Trophoblast cell (in vitro differentiated cells and primary cell): ENCODE measurements at regions not wholly inside any gene's neighbourhood (a gene's known extent, or its start where the extent isn't known, plus 50 kb on each side); places are given as distances from the start of the nearest gene placed in this dataset.
"Not testable (repeated sequence)": the region's sequence is repeated elsewhere in the genome, so short reads cannot be mapped to it uniquely, and the experiment has no call there.

Experiments used
- DNase-seq, 2 donors: peaks; one replicate each; pipeline ENCODE4 v3.0.0-alpha.2; 2016
- H2AFZ ChIP-seq: 2 replicates; pipeline ENCODE4 v1.6.1; 2013; ENCODE audit warnings: low read length, moderate library complexity, mild to moderate bottlenecking; ENCODE audit not compliant: insufficient read depth, poor library complexity
- H2AK5ac ChIP-seq: 2 replicates; pipeline ENCODE4 v1.6.1; 2013; ENCODE audit warnings: mild to moderate bottlenecking, low read length
- H2BK120ac ChIP-seq: 2 replicates; pipeline ENCODE4 v1.6.1; 2013; ENCODE audit warnings: low read length, mild to moderate bottlenecking, moderate library complexity; ENCODE audit not compliant: insufficient read depth, poor library complexity
- H2BK12ac ChIP-seq: 2 replicates; pipeline ENCODE4 v1.6.1; 2013; ENCODE audit warnings: mild to moderate bottlenecking, low read length, moderate library complexity
- H2BK5ac ChIP-seq: 2 replicates; pipeline ENCODE4 v1.6.1; 2013; ENCODE audit warnings: low read length, low read depth, moderate library complexity, mild to moderate bottlenecking; ENCODE audit not compliant: poor library complexity
- H3K14ac ChIP-seq: 2 replicates; pipeline ENCODE4 v1.6.1; 2013; ENCODE audit warnings: mild to moderate bottlenecking, low read length
- H3K18ac ChIP-seq: 2 replicates; pipeline ENCODE4 v1.6.1; 2013; ENCODE audit warnings: mild to moderate bottlenecking, low read length
- H3K23ac ChIP-seq: 2 replicates; pipeline ENCODE4 v1.6.1; 2013; ENCODE audit warnings: low read length
- H3K27ac ChIP-seq: 2 replicates; pipeline ENCODE4 v1.5.1; 2013; ENCODE audit warnings: low read depth, mild to moderate bottlenecking, inconsistent platforms, low read length, moderate library complexity
- H3K27me3 ChIP-seq: 2 replicates; pipeline ENCODE4 v1.6.1; 2013; ENCODE audit warnings: inconsistent platforms, mild to moderate bottlenecking, low read length, moderate library complexity; ENCODE audit not compliant: insufficient read depth
- H3K36me3 ChIP-seq, 2 experiments: 1 replicate in 1 of 2; 2 replicates in 1 of 2; pipeline ENCODE4 v1.6.1; 2013; ENCODE audit warnings: low read length in 2 of 2, mild to moderate bottlenecking in 2 of 2, moderate library complexity in 1 of 2; ENCODE audit not compliant: insufficient read depth in 2 of 2, control insufficient read depth in 1 of 2
- H3K4ac ChIP-seq: 2 replicates; pipeline ENCODE4 v1.6.1; 2013; ENCODE audit warnings: low read depth, mild to moderate bottlenecking, low read length, moderate library complexity
- H3K4me1 ChIP-seq, 2 experiments: 1 replicate in 1 of 2; 2 replicates in 1 of 2; pipeline ENCODE4 v1.6.1; 2013; ENCODE audit warnings: low read length in 2 of 2, mild to moderate bottlenecking in 2 of 2, moderate library complexity in 1 of 2; ENCODE audit not compliant: insufficient read depth in 2 of 2, control insufficient read depth in 1 of 2
- H3K4me2 ChIP-seq: 2 replicates; pipeline ENCODE4 v1.6.1; 2013; ENCODE audit warnings: inconsistent platforms, mild to moderate bottlenecking, low read length, moderate library complexity
- H3K4me3 ChIP-seq: 2 replicates; pipeline ENCODE4 v1.5.1; 2013; ENCODE audit warnings: mild to moderate bottlenecking, low read depth, low read length, inconsistent platforms
- H3K79me1 ChIP-seq: one replicate; pipeline ENCODE4 v1.6.1; 2013; ENCODE audit warnings: low read length
- H3K79me2 ChIP-seq: 2 replicates; pipeline ENCODE4 v1.6.1; 2013; ENCODE audit warnings: low read length, mild to moderate bottlenecking; ENCODE audit not compliant: control insufficient read depth, insufficient read depth, poor library complexity
- H3K9ac ChIP-seq: 2 replicates; pipeline ENCODE4 v1.6.1; 2013; ENCODE audit warnings: mild to moderate bottlenecking, low read length
- H3K9me3 ChIP-seq: 2 replicates; pipeline ENCODE4 v1.6.1; 2013; ENCODE audit warnings: low read depth, mild to moderate bottlenecking, control low read depth, inconsistent platforms, low read length; ENCODE audit not compliant: insufficient read depth
- H4K12ac ChIP-seq: 2 replicates; pipeline ENCODE4 v1.6.1; 2013; ENCODE audit warnings: low read depth, mild to moderate bottlenecking, low read length, moderate library complexity
- H4K8ac ChIP-seq: 2 replicates; pipeline ENCODE4 v1.6.1; 2013; ENCODE audit warnings: low read depth, mild to moderate bottlenecking, low read length, moderate library complexity
- H4K91ac ChIP-seq: one replicate; pipeline ENCODE4 v1.6.1; 2013; ENCODE audit warnings: low read depth, mild to moderate bottlenecking, low read length, moderate library complexity
- WGBS: extraction: QIAGEN DNeasy Blood & Tissue Kit; methylation state at CpG from one replicate; pipeline ENCODE4 v1.1.7; 2013; ENCODE audit warnings: missing lambda C conversion rate; ENCODE audit not compliant: insufficient read length, insufficient coverage; ENCODE audit errors: extremely low coverage; 5-methylcytosine and 5-hydroxymethylcytosine counted together

DNA sequence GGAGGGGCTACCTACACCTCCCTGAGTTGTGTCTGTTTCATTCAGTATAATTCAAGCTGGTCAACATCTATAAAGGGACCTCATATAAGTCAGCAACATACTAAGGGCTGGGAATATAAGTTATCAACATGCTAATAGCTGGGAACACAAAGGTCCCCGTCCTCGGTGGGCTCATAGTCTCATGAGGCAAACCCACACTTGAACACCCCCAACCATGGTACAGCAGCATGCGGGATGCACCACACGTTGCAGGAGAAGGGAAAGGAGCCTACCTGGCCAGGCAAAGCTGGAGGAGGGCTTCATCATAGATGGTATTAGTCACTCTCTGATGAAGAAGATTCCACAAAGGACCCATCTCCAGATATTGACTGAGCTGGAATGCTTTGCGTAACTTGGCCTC, 561.8 kb upstream of the B3GAT1 start:
- Histone ChIP-seq H2AFZ (no peak overlapping the region), H2BK5ac (no peak overlapping the region), H3K4ac (no peak overlapping the region), H2BK12ac (no peak overlapping the region), H3K79me1 (no peaks in the 10 kb centered on the region), H3K27me3 (no peaks in the 10 kb centered on the region), H4K8ac (no peak overlapping the region), H3K18ac (no peak overlapping the region), H3K9me3 (no peaks in the 10 kb centered on the region), H3K79me2 (no peaks in the 10 kb centered on the region), H2BK120ac (no peak overlapping the region), H4K12ac (no peak overlapping the region), H4K91ac (no peak overlapping the region), H3K14ac (no peak overlapping the region), H3K4me3 (no peak overlapping the region), H3K4me2 (no peak overlapping the region), H3K36me3 (no peaks in the 10 kb centered on the region), H3K27ac (no peak overlapping the region), H3K9ac (no peak overlapping the region), H3K4me1 (no peaks in the 10 kb centered on the region), H2AK5ac (no peak overlapping the region), H3K23ac (no peak overlapping the region)
- WGBS: no CpG with 5 or more reads among the region's 5 CpGs
- DNase-seq: no peak

DNA sequence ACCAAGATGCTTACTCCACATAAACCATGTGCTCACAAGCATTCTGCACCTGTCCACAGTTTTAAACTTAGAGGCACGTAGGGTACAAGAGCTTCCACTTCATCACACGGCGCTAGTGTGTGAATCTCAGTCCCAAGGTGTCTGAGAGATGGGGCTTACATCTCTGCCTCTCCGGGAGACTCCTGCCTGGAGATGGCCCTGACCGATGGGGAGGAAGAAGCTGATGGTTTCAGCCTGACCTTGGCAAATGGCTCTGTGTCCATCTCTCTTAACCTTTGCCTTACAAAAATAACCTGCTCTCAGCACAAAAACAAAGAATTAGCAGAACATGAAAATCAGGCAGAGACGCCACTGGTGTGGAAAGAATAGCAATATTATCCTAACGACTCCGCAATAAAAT, 559.3 kb upstream of the B3GAT1 start:
- H2BK120ac ChIP-seq: no peak overlapping the region

GRCh38 chr11:134967746-134968145, 555.7 kb upstream of the B3GAT1 start:
- no CpG with 5 or more reads among the region's 2 CpGs for WGBS
- no peak overlapping the region for H2BK5ac ChIP-seq

More for the DNA sequence above, 559.3 kb upstream of the B3GAT1 start:
- no peaks in the 10 kb centered on the region for H3K79me1 ChIP-seq
- H2BK5ac ChIP-seq: no peak overlapping the region
- no peak overlapping the region for H4K8ac ChIP-seq
- no peaks in the 10 kb centered on the region for H3K4me1 ChIP-seq
- no peak overlapping the region for H3K4me3 ChIP-seq
- WGBS: no CpG with 5 or more reads among the region's 8 CpGs
- H3K9ac ChIP-seq: no peak overlapping the region
- H3K14ac ChIP-seq: no peak overlapping the region
- H4K12ac ChIP-seq: no peak overlapping the region
- H3K4ac ChIP-seq: no peak overlapping the region
- H3K79me2 ChIP-seq: no peaks in the 10 kb centered on the region
- H3K18ac ChIP-seq: no peak overlapping the region
- H3K23ac ChIP-seq: no peak overlapping the region
- no peaks in the 10 kb centered on the region for H3K27me3 ChIP-seq
- no peak for DNase-seq
- no peak overlapping the region for H2AK5ac ChIP-seq
- no peak overlapping the region for H2AFZ ChIP-seq
- no peak overlapping the region for H4K91ac ChIP-seq
- H3K36me3 ChIP-seq: no peaks in the 10 kb centered on the region
- H2BK12ac ChIP-seq: no peak overlapping the region
- H3K4me2 ChIP-seq: no peak overlapping the region
- H3K27ac ChIP-seq: no peak overlapping the region
- H3K9me3 ChIP-seq: no peaks in the 10 kb centered on the region

GRCh38 chr11:134961386-134961785, 549.3 kb upstream of the B3GAT1 start:
- H3K4me3 ChIP-seq, H2BK120ac ChIP-seq, H2AFZ ChIP-seq, H2BK5ac ChIP-seq, H3K4me1 ChIP-seq, H3K4me2 ChIP-seq, H3K9me3 ChIP-seq, H3K36me3 ChIP-seq, H3K14ac ChIP-seq, H4K8ac ChIP-seq, H4K91ac ChIP-seq, H3K9ac ChIP-seq, H3K18ac ChIP-seq, H2BK12ac ChIP-seq, H4K12ac ChIP-seq, DNase-seq, H3K23ac ChIP-seq, H3K79me1 ChIP-seq, H3K4ac ChIP-seq, H3K27me3 ChIP-seq, H3K27ac ChIP-seq, H2AK5ac ChIP-seq, H3K79me2 ChIP-seq: not testable (repeated sequence)
- no CpG with 5 or more reads among the region's 30 CpGs for WGBS

More at GRCh38 chr11:134967746-134968145, 555.7 kb upstream of the B3GAT1 start:
- no peak overlapping the region for H3K4ac ChIP-seq
- H3K27ac ChIP-seq: no peak overlapping the region
- no peak overlapping the region for H3K4me3 ChIP-seq
- no peaks in the 10 kb centered on the region for H3K27me3 ChIP-seq
- no peak overlapping the region for H2BK120ac ChIP-seq
- no peaks in the 10 kb centered on the region for H3K9me3 ChIP-seq
- H3K14ac ChIP-seq: no peak overlapping the region
- no peaks in the 10 kb centered on the region for H3K36me3 ChIP-seq
- H3K4me2 ChIP-seq: no peak overlapping the region
- H4K8ac ChIP-seq: no peak overlapping the region
- H3K79me2 ChIP-seq: no peaks in the 10 kb centered on the region
- no peak overlapping the region for H3K18ac ChIP-seq
- H3K9ac ChIP-seq: no peak overlapping the region
- no peak overlapping the region for H2BK12ac ChIP-seq
- H2AFZ ChIP-seq: no peak overlapping the region
- no peak for DNase-seq
- no peak overlapping the region for H4K91ac ChIP-seq
- no peak overlapping the region for H3K23ac ChIP-seq
- no peak overlapping the region for H2AK5ac ChIP-seq
- no peaks in the 10 kb centered on the region for H3K4me1 ChIP-seq
- no peaks in the 10 kb centered on the region for H3K79me1 ChIP-seq
- H4K12ac ChIP-seq: no peak overlapping the region
